ELF-1 (cell line): ENCODE measurements at regions not wholly inside any gene's neighbourhood (a gene's known extent, or its start where the extent isn't known, plus 50 kb on each side); places are given as distances from the start of the nearest gene placed in this dataset.
A peak's percentile ranks its signal among the peaks of the same experiment; 100 is the strongest.
"Not testable (repeated sequence)": the region's sequence is repeated elsewhere in the genome, so short reads cannot be mapped to it uniquely, and the experiment has no call there.

Experiments
- DNase-seq: peaks from one replicate; pipeline ENCODE4 v3.0.0-alpha.2; 2016; ENCODE audit warnings: low read depth, low spot score

GRCh38 chr2:136327162-136327852 lies 209.4 kb upstream of the CXCR4 start:
- peak; percentile 41 for DNase-seq

- no peak for DNase-seq
Observed at GRCh38 chr2:136325844-136326331, 207.9 kb upstream of the CXCR4 start.

GRCh38 chr2:136324966-136325365 lies 207.0 kb upstream of the CXCR4 start:
- DNase-seq = no peak

- DNase-seq = no peak
Observed at GRCh38 chr2:136323935-136324334, 206.0 kb upstream of the CXCR4 start.

GRCh38 chr2:136323195-136323594 lies 205.2 kb upstream of the CXCR4 start:
- peak; percentile 56 for DNase-seq

- no peak for DNase-seq
Observed at GRCh38 chr2:136322428-136322827, 204.5 kb upstream of the CXCR4 start.

- DNase-seq = peak; percentile 30
Observed at GRCh38 chr2:136319651-136320050, 201.7 kb upstream of the CXCR4 start.

GRCh38 chr2:136319237-136319636 lies 201.3 kb upstream of the CXCR4 start:
- DNase-seq = peak; percentile 26

- no peak for DNase-seq
Observed at GRCh38 chr2:136314240-136314639, 196.3 kb upstream of the CXCR4 start.

GRCh38 chr2:136312568-136312967 lies 194.6 kb upstream of the CXCR4 start:
- DNase-seq = not testable (repeated sequence)

- no peak for DNase-seq
Observed at GRCh38 chr2:136310797-136311603, 193.1 kb upstream of the CXCR4 start.

GRCh38 chr2:136310005-136310495 lies 192.1 kb upstream of the CXCR4 start:
- DNase-seq = no peak

GRCh38 chr2:136308611-136309010 lies 190.7 kb upstream of the CXCR4 start:
- DNase-seq = no peak

GRCh38 chr2:136306836-136307235 lies 188.9 kb upstream of the CXCR4 start:
- no peak for DNase-seq

GRCh38 chr2:136305517-136306192 lies 187.7 kb upstream of the CXCR4 start:
- DNase-seq = no peak

GRCh38 chr2:136301006-136301405 lies 183.1 kb upstream of the CXCR4 start:
- no peak for DNase-seq

- DNase-seq = no peak
Observed at GRCh38 chr2:136298631-136299030, 180.7 kb upstream of the CXCR4 start.

GRCh38 chr2:136297994-136298393 lies 180.0 kb upstream of the CXCR4 start:
- no peak for DNase-seq

- DNase-seq = no peak
Observed at GRCh38 chr2:136297312-136297711, 179.4 kb upstream of the CXCR4 start.

- DNase-seq = no peak
Observed at GRCh38 chr2:136295168-136295567, 177.2 kb upstream of the CXCR4 start.

GRCh38 chr2:136291871-136292270 lies 173.9 kb upstream of the CXCR4 start:
- no peak for DNase-seq

- no peak for DNase-seq
Observed at GRCh38 chr2:136290326-136290725, 172.4 kb upstream of the CXCR4 start.
